AG10803 (cell line): ENCODE measurements at regions not wholly inside any gene's neighbourhood (a gene's known extent, or its start where the extent isn't known, plus 50 kb on each side); places are given as distances from the start of the nearest gene placed in this dataset.

ENCODE experiments used
- DNase-seq: peaks from one replicate; pipeline ENCODE4 v3.0.0; 2010; ENCODE audit warnings: low read depth
- H3K4me3 ChIP-seq: 2 replicates; pipeline ENCODE4 v1.5.1; 2011; ENCODE audit warnings: mild to moderate bottlenecking, low read length, control low read depth
- TF ChIP-seq, protein P1 (sequence below): conservative IDR thresholded peaks from 2 replicates; pipeline ENCODE4 v1.5.1; 2011; ENCODE audit warnings: mild to moderate bottlenecking, low read length, control low read depth, inconsistent platforms

DNA sequence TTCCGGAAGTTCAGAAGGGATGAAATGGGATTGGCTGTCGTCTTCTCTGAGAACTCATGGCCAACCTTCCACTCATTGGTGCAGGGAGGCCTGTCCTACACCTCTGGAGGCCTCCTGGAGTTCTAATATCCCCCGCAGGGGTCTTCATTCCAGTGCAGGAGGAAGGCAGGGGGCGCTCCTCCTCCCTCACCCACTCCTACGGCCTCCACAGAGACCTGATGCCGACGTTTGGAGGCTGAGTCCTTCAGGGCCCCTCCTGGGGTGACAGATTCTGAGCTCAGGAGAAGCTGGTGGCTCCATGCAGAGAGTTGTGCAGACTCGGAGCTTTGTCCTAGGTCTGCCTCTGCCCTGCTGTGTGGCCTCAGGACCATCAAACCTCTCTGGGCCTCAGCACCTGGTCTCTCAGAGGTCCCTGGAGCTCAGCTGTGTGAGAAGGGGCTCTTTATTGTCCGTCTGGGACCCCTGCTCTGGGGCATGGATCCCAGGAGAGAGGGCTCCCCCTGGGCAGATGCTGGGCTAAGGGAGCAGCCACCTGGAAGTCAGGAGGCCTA is 102.3 kb upstream of the WNT4 start:
- TF ChIP-seq, protein P1, sequence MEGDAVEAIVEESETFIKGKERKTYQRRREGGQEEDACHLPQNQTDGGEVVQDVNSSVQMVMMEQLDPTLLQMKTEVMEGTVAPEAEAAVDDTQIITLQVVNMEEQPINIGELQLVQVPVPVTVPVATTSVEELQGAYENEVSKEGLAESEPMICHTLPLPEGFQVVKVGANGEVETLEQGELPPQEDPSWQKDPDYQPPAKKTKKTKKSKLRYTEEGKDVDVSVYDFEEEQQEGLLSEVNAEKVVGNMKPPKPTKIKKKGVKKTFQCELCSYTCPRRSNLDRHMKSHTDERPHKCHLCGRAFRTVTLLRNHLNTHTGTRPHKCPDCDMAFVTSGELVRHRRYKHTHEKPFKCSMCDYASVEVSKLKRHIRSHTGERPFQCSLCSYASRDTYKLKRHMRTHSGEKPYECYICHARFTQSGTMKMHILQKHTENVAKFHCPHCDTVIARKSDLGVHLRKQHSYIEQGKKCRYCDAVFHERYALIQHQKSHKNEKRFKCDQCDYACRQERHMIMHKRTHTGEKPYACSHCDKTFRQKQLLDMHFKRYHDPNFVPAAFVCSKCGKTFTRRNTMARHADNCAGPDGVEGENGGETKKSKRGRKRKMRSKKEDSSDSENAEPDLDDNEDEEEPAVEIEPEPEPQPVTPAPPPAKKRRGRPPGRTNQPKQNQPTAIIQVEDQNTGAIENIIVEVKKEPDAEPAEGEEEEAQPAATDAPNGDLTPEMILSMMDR = no peak
- DNase-seq = no peak
- H3K4me3 ChIP-seq = no peak overlapping the region

DNA sequence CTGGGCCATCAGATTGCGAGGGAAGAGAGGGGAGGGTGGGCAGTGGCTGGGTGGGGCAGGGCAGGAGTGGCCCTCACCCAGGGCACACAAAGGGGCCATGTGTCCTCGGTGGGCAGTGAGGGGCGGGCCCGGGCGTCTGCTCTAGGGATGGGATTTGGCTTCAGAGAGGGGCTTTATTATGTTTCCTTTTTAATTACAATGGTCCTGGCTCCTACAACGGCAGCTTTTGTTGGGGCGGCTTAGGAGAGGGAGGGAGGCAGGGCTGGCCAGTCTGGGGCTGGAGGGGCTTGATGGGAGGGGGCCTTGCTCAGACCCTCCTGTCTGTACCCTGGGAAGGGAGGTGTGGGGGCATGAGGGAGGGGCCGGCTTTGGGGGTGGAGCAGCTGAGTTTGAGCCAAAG is 102.8 kb upstream of the WNT4 start:
- H3K4me3 ChIP-seq = no peak overlapping the region
- TF ChIP-seq, protein P1 = no peak
- DNase-seq = no peak

DNA sequence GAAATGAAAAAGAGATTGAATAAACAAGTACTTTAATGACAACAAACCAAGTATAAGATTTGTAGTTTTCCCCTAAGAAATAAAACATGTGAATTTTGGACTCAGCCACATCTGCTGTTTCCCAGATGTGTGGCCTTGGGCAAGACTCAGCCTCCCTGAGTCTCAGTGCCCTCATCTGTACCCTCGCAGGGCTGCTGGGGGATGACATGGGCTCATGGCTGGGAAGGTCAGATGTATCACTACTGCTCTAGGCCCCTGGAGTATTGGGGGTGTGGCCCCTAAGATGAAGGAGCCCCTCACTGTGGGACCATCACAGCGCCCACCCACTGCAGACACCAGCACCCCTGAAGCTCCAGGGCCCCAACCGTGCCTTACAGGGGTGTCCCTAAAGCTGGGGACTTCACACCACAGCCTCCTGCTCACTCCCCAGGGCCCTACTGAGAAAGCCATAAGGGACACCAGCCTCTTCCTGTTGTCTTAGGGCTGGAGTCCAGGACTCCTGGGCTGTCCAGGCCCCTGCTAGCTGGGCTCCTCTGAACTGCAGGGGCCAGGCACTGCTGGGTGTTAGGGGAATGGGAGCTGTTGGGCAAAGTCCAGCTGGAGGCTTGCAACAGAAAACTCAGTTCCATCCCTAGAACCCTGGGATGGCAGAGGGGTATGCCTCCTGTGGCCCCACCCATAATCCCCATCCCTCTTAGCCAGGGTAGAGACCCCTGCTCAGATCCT is 104.0 kb upstream of the WNT4 start:
- no peak for DNase-seq
- no peak overlapping the region for H3K4me3 ChIP-seq
- TF ChIP-seq, protein P1 = no peak

DNA sequence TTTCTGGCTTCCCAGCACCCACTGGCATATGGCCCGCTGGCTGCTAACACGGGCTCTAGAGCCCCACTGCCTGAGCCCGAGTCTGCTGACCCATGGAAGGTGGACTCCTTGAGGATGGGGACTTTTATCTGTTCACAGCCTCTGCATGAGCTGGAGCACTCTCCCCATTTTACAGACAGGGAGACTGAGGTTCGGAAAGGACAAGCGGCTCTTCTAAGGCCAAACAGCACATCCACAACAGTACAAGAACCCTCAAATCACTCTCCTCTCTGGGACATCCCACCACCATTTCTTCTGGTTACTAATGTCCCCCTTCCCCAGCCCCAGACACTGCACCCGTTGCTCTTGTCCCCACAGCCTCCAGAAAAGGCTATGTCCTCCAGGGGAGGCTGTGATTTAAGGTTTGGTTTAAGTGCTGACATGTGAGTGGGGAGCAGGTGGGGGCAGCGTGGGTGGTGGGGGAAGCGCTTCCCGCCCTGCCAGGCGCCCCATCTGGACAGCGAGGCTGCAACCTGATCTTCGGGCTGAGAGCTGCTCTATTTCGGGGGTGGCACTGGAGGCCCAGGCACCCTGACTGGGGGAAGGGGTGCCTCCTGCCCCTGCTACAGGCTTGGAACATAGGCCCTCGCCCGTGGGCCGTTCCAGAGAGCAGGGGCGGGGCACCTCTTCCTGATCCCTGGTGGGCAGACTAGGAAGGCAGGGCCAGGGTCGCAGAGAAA is 104.8 kb upstream of the WNT4 start:
- no peak overlapping the region for H3K4me3 ChIP-seq
- DNase-seq = no peak
- TF ChIP-seq, protein P1 = no peak

DNA sequence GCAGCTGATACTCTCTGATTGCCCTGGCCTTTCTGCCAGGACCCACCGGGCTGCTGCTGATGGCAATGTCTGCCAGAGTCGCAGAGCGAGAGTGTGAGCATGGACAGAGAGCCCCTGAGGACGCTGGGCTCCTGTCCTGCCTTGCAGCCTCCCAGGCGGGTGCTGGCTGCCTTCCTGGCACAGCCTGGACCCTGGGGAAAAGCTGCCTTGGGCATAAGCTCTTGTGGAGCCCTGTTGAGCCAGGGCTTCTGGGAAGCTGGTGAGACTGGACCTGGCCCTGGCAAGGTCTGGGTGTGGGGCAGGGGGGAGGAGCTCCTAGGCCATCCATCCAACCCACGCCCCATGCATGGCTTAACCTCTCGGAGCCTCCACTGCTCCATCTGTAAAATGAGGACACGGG is 105.8 kb upstream of the WNT4 start:
- TF ChIP-seq, protein P1 = no peak
- DNase-seq = no peak

DNA sequence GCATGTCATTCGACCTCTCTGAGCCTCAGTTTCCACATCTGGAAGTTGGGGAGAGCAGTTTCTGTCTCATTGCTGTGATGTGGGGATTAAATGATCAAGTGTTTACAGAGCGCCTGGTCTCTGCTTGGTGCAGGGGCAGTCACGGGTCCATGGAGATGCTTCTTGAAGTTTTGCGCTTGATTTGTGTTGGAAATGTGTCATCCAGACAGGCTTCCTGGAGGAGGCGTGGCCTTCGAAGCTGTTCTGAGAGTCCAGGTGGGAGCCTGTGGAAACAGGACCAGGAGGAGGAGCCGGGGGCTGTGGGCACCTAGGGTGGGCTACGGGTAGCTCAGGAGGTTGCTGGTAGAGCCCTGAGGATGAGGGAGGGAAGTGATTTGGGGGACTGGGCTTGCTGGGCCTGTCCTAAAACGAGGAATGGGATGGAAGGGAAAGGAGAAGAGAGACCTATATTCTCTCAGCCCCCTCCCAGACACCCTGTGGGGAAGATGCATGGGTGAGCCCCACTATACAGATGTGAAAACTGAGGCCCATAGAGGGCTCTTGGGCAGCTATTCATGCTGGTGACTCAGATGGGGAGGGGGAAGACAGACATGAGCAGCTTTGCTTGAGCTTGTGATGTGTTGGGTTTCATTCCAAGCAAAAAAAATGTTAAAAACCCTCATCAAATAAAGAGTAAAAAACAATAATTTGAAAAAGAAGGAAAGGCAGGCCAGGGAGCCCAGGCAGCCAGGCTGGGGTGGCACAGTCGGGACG is 107.2 kb upstream of the WNT4 start:
- peak; percentile 21 for DNase-seq
- TF ChIP-seq, protein P1 = no peak

More for the DNA sequence above, 105.8 kb upstream of the WNT4 start:
- no peak overlapping the region for H3K4me3 ChIP-seq

More for the DNA sequence above, 107.2 kb upstream of the WNT4 start:
- H3K4me3 ChIP-seq = no peak overlapping the region
